Embryonic facial prominence (tissue), 1 donor: ENCODE measurements at regions not wholly inside any gene's neighbourhood (a gene's known extent, or its start where the extent isn't known, plus 50 kb on each side); places are given as distances from the start of the nearest gene placed in this dataset.
"Not testable (repeated sequence)": the region's sequence is repeated elsewhere in the genome, so short reads cannot be mapped to it uniquely, and the experiment has no call there.

Source experiments
- DNase-seq: peaks from one replicate; pipeline ENCODE4 v3.0.0-alpha.2; 2016; ENCODE audit errors: extremely low spot score

DNA sequence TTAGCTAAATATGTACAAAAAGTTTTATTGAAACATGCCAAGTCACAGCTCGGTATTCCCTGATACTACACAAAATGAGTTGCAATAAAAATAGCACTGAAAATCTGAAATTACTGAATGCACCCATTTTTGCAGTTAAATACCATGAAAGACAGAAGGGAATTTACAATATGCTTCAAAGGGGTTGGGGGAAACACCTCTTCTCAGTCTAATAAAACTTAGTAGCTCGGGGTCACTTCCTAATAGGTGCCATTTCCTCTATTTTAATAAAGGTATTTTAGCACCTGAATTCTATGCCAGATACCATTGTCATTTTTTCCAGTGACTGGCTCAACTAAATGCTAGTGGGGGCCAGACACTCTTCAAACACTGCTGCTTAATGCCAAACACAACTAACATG is 204.1 kb upstream of the MEF2C start:
- no peak for DNase-seq

DNA sequence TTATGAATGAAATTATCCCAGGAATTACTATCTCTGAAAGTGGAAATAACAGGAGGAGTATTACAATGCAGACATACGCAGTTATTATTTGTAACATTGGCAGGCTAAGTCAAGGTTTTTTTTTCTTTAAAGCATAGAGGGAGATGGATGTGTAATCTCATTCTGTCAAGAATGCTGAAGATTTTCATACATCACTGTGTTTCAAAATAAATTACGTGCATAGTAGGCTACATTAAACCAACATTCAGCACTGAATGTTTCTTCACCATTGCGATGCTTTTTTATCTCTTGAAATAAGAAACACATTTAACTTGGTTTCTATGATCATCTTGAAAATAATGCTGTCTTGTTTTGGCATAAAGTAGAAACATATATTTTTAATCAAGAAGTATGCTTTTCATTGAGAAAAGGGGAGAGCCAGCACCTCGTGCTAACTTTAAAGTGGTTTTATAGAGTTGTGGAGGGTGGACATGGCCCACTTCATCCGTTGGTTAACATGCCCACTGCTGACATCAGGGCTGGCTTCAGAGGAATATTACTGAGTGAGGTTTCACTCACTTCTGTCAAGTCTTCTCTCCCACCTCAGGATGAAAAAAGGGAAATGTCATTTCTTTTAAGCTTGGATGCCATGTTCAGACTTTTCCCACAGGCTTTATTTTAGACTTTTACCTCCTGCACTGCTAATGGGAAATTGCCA is 203.6 kb upstream of the MEF2C start:
- DNase-seq = no peak

DNA sequence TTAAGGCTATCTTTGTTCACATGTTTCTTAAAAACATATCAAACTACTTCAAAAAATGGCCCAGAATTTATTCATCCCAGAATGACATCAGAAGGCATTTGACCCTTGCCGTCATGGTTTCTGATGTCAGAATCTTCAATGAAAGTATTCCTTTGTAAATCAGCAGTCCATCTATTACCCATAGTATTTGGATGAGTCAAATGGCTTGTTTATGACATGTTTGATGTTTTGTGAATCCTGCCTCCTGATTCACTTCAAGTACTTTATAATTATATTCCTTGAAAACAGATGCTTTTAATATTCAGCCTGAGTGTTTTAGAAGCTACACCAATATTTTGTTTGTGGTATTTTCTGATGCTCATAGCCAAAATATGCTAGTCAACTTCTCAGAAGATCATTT is 200.8 kb upstream of the MEF2C start:
- DNase-seq = no peak

DNA sequence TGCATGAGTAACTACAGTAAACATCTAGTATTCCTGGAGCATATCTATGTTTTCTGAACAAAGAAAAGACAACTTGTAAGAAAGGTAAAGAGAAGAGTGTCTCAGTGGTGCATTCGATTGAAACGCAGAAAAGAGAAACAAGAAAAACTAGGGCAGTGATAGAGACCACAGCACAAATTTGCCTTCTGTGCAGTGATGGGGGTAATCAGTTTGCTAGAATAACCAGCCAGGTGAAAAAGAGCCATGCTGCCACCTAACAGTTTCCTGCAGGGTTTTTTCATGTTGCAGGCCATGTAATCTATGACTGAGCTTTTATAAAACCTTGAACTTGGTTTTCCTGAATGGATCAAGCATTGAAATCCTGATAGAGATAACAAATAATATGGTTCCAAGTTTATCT is 198.4 kb upstream of the MEF2C start:
- no peak for DNase-seq

DNA sequence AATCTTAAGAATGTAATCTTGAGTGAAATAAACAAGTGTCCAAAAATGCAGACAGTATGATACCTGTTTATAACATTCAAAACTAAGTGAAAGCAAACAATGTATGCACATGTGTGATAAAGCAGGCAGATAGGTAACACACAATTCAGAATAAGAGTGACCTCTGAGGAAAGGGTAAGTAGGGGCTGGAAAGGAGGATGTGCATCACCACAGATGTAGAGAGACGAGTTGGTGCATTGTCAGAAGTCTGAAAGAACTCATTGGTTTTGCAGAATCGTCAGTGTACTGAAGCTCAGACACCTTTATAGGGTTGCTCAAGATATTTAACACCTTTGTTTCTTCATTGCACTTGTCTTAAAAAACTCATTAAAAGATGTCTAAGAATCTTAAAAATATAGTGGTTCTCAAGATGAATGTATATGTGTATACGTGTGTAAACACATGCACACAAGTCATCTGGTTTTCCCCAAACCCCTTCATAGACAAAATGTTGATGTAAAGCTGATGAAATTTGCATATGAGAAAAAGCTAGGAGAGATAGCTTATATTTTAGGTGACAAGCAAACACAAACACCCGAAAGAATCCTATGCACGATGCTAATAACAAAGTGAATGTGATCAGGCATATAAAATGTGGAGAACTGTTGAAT is 197.6 kb upstream of the MEF2C start:
- DNase-seq = no peak

DNA sequence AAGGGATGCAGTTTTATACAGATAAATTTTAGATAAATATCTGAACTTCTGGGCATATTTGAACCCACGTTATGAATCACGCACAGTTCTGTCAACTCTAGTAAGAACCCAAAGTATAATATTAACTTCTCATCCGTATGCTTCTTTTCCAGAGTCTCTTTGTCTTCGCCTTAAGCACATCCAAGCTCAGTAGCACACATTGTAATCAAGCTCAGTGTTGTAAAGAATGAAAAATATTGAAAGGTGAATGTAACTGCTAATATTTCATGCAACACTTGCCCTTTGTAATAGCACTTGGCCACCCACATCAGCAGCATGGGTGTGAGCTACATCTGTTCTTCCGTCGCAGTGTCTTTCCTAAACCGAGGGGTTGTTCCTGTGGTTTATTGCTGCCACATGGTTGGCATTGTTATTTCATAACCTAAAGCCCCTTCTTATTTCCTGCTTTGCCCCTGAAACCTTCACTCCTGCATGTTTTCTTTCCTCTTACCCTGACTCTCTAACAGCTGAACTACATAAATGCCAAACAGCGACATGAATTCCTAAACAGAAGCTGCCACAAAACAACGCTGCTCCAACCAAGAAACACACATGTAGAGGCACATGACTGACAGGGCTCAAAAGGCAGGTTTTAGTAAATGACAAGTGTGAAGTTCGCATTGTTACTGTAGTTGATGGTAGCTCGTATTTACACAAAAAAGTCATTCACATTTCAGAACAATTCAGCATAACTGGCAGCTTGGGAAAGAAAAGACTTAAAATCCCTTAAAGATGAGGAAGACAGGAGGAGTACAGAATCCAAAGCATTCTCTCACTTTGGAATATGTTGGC is 190.1 kb upstream of the MEF2C start:
- no peak for DNase-seq

DNA sequence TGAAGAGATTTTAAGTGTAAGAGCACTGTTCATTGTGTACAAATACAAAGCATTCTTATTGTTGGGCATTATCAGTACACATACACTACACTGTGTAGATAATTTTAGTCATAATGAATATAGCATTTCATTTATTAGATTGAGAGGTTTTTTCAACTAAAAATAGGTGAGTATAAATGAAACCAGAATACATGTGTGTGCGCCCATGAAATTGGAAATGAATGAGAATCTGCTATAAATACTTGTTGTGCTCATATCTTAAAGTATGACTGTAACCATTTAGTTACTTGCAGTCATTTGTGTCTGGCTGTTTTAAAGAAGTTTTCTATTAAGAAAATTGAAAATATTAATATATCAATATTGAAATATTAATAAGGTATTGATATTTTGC is 189.0 kb upstream of the MEF2C start:
- DNase-seq = no peak

DNA sequence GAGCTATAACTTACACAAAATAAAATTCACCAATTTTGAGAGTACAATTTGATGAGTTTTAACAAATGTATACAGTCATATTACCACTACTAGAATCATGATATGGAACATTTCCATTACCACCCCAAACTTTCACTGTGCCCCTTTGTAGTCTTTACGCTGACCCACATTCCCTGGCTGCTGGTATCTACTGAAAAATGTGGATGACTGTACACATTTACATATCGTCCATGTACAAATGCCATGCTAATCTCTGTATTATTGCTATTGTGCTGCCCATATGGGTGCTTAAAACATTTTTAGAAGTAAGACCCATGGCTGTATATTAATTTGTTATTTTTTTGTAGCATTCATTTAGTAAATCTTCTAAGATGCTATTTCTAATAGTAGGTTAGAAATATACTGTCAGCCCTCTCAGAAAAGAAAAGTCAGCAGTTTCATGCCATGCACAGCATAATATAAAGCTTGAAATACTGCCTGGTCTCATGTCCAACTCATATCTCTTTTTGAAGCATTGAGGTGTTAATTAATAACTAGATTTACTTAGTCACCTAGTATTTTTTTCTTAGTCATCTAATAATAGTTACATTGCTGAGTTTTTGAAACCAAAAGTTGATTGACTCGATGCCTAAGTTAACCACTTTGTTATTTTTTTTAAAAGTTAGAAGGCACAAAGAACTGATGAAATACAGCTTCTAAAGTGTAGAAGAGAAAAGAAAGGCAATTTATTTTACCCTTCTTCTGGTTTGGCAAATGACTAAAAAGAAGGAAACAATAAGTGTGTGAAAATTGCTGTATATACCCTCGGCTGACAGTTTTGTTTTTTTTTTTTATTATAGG is 188.3 kb upstream of the MEF2C start:
- DNase-seq = no peak

DNA sequence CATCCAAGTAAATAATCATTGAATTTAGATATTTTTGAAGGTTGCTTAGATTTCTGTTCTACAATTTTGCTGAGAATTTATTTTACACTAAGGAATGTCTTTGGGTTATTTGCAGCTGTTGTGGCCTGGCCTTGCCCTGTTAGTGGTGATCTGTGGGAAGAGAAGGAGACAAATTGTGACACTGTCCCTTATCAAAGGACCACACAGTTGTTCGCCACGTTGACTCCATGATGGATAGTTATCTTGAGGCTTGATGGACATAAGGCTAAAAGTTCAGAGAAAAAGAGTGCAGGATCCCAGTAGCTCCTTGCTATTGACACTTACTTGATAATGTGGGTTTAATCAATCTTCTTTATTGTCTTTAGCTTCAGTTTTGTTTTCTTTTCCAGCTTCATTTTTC is 186.6 kb upstream of the MEF2C start:
- DNase-seq = no peak

DNA sequence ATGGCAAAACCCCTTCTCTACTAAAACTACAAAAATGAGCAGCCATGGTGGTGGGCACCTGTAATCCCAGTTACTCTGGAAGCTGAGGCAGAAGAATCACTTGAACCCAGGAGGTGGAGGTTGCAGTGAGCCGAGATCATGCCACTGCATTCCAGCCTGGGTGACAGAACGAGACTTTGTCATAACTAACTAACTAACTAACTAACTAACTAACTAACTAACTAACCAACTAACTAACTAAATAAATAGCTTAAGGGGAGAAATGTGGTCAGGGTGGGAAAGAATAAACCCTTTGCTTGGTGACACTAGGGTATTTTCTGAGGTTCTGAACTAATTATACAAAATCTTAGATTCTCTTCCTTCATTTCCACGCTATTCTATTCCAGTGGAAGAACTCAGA is 184.4 kb upstream of the MEF2C start:
- DNase-seq = no peak

DNA sequence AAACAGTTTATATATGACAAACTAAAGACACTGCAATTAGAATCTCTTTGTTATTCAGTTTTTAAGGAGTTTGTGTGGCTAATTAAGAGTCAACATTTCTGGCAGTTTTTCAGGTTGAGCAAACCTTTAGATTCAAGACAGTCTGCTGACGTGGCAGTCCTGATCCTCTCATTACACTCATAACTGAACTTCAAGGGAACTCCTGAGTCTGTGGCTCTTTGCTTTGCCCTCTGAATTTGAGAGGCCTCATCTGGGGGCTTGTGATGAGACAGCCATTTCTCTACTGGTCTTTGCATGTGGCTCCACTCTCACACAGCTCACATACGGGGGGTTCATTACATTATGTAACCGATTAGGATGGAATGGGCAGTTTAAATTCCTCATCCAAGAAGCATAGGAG is 182.9 kb upstream of the MEF2C start:
- DNase-seq = no peak

DNA sequence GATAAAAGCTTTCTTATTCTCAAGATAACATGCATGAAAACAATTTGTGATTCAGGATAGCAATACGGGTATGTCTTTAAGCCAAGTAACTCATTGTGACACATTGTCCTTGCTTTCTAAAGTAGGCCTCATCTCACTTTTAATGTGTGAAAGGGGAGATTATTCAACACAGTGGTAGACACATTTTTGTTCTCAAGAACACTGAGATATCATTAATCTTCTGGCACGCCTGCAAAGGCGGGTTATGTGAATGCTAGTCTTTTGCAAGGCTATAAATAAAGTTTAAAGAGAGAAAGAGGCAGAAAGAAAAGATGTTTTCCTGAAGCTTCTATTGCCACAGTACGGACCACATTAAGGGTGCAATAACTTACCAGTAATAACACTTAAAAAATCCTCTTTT is 181.8 kb upstream of the MEF2C start:
- no peak for DNase-seq

DNA sequence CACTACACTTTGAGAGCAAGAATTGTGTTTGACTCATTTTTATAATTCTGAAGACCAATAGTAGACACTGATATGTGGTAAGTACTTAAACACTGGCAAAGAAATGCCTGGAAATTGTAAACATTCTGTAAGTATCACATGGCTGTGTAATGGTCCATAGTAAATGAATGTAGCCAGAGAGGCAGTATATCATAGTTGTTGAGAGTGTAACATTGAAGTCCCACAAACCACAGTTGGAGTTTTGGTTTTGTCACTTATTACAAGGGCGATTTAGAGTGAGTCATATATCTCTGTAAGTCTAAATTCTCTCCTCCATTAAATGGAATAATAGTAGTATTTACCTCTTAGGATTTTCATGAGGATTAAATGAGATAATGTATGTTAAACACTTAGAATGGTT is 181.1 kb upstream of the MEF2C start:
- DNase-seq = no peak

DNA sequence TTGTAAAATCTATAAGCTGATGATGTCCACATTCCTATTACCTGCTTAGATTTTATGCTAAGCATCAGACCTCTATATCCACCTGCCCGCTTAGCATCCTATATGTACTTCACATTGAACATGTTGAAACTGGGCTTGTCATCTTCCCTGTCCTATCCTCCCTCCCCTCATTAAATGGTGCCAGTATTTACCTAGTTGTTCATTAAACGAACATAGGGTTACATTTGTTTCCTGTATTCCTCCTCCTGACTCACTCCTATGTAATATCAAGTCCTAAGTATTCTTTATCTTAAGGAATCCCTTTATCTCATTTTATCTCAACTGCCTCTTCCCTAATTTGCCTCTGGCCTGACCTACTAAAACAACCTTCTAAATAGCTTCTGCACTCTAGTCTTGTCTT is 177.8 kb upstream of the MEF2C start:
- DNase-seq = no peak

DNA sequence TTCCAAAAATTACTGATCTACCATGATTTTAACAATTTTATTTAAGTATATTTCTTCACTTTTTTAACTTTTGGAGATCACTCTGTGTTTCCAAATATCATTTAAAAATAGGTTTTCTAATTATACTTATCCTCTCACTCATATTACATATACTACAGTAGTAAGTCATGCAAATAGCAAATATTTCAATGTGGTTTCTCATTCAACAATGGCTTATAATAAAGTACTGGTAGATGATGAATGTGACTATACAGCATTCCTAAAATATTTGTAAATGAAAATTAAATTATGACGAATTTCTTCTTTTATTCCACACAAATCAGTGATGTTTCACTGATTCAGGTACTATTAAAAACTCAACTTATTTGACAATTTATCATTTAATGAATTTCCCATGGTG is 176.3 kb upstream of the MEF2C start:
- no peak for DNase-seq

DNA sequence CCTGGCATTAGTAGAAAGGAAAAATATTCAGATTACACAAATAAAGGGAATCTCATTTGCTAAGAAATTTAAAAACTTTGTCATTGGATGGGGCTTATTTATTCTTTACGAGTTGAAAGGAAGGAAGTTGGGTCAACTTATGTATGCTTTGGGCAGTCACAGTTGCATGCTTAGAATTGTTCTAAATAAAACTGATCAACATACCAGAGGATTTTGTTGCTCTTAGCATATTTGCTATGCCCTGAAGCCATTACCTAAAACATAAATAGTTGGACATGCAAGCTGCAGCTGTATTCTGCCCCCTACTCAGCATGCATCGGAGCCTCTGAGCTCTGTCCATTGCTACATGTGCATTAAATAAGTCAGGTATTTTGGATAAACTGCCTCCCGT is 172.7 kb upstream of the MEF2C start:
- no peak for DNase-seq

DNA sequence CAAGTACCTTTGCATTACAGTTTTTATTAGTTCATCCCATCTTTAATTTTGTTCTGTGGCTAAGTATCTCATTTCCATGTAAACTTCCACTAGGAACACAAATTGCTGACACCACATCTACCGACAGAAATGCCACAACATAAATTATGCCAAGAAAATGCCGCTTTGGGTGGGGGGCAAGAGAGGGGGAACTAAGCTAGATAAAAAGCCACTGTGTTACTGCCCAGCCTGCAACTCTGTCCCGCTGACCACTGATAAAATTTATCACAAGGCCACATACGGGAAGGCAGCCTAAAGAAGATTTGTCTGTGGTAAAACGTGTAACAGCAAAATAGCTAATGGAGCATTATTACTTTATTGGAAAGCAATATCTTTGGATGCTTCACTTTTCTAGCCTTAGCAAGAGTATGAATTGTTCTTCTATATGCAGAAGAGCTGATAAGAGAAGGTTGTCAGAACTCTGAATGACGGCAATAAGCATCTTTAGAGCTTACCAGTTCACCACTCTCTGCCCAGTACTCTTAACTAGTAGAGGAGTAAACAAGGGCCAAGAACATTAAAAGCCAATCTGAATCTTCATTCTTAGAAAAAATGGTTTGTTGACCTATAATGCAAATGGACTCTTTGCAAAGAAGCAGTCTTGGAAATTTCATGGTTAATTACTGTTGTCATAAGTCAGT is 172.2 kb upstream of the MEF2C start:
- DNase-seq = no peak

DNA sequence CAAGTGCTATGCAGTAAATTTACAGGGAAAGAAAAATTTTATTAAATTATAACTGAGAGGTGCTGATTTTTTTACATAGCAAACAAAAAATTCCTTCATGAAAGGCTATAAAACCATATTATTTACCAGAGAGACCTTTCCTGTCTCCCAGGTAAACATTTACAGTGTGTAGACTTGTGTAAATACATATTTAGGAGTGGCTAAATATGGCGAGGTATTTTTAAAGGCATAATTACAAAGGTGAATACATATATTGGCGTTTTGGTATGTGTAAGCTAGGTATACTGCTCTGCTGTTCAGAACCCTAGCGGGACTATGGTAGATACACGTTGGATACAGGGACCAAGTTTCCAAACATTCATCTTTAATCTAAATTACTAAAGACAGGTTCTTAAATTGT is 170.6 kb upstream of the MEF2C start:
- DNase-seq = no peak

DNA sequence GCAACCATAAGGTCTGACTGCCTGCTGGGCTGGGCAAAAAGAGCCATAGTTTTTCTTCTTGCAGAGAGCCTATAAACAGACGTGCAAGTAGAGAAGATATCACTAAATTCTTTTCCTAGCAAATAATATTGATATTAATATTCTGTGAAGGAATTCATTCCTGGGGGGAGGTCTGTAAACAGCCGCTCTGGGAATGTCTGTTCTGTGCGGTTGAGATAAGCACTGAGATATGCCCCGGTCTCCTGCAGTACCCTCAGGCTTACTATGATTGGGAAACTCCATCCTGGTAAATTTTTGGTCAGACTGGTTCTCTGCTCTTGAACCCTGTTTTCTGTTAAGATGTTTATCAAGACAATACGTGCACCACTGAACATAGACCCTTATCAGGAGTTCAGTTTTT is 167.1 kb upstream of the MEF2C start:
- not testable (repeated sequence) for DNase-seq

DNA sequence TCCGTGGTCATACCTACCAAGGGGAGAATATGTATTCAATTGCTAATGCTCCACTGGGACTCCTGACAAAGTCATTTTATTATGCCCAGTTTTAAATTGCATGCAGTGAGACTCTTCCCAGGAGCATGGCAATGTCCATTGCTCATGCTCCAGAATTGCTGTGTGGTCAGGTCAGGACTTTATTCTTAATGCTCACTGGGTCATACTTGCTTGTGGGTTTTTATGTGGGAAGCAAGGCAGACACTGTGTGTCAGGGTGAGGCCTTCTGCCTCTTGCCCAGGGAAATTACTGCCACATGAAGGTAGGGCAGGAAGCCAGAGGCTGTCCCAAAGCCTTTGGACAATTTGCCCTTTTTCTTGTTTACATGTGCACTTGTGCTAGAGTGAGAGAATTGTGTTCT is 164.6 kb upstream of the MEF2C start:
- no peak for DNase-seq

DNA sequence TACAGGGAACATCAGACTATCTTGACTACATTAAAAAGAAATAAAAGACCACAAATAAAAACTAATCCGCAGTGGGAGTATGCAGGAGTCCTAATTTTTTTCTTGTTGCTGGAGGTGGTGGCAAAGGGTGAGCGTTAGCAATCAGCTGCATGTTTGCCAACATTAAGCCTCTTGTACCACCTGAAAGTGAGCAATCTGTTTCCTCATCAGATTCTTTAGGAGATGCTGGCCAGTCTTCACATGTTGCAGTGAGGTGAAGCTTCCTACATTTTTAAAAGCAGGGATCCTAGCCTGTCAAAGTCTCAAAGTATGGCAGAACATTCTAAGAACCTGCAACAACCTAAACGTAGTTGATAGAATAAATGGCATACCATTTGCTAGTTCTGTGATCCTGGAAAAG is 162.2 kb upstream of the MEF2C start:
- no peak for DNase-seq
